Ovary (tissue), 7 donors: ENCODE measurements at regions not wholly inside any gene's neighbourhood (a gene's known extent, or its start where the extent isn't known, plus 50 kb on each side); places are given as distances from the start of the nearest gene placed in this dataset.
"Not testable (repeated sequence)": the region's sequence is repeated elsewhere in the genome, so short reads cannot be mapped to it uniquely, and the experiment has no call there.

ENCODE experiments used
- DNase-seq, 5 donors: peaks; one replicate each; pipeline ENCODE4 v3.0.0-alpha.2; 2019 to 2020
- H3K27ac ChIP-seq, 2 donors: fragments of 200-600 bp; one replicate each; pipeline versions ENCODE4 v1.5.1 to v1.8.0; 2019 to 2022
- H3K27me3 ChIP-seq: fragments of 200-600 bp; one replicate; pipeline ENCODE4 v1.8.0; 2022
- H3K36me3 ChIP-seq: fragments of 200-600 bp; sonication (generic); one replicate; pipeline ENCODE4 v1.5.1; 2019
- H3K4me1 ChIP-seq: one replicate; pipeline ENCODE4 v1.8.1; 2013; ENCODE audit warnings: mild to moderate bottlenecking, moderate library complexity; ENCODE audit not compliant: insufficient read depth
- H3K4me3 ChIP-seq: fragments of 200-600 bp; sonication (generic); one replicate; pipeline ENCODE4 v1.5.1; 2017
- H3K9me3 ChIP-seq, 2 donors: fragments of 200-600 bp in 1 of 2; sonication (generic) in 1 of 2; one replicate each; pipeline versions ENCODE4 v1.5.1 to v1.8.1; 2013 to 2019; ENCODE audit warnings: mild to moderate bottlenecking in 1 of 2, moderate library complexity in 1 of 2
- EP300 ChIP-seq: sonication (generic); formaldehyde crosslinking; IDR thresholded peaks from one replicate; pipeline ENCODE4 v1.6.1; 2017; ENCODE audit warnings: antibody characterized with exemption
- POLR2A ChIP-seq: fragments of 450-650 bp; IDR thresholded peaks from one replicate; pipeline ENCODE4 v1.6.1; 2017; ENCODE audit warnings: antibody characterized with exemption, mild to moderate bottlenecking, moderate library complexity
- WGBS, 3 donors: extraction: QIAGEN DNeasy Blood & Tissue Kit in 1 of 3; methylation state at CpG; one replicate each; pipeline versions ENCODE4 v1.1.5 to v1.1.7; 2013 to 2017; 5-methylcytosine and 5-hydroxymethylcytosine counted together
- intact Hi-C, 4 donors: fragments of 100-400 bp; cut with DNase I; formaldehyde crosslinking; loops; one replicate each; pipeline versions ENCODE4 v1.11.0 to v1.15.1; 2022 to 2023
- TF ChIP-seq, protein P1 (sequence below), 3 donors: fragments of 450-650 bp in 2 of 3; fragments of 200-600 bp in 1 of 3; IDR thresholded peaks; one replicate each; pipeline versions ENCODE4 v1.5.1 to v1.8.0; 2016 to 2022; ENCODE audit warnings: antibody characterized with exemption in 3 of 3, mild to moderate bottlenecking in 1 of 3
- donor health status: DM: no; HTN: no; CAD: no; lungs with moderate emphysema.
- donor health status: DM: no; HTN: no; CAD: no.
- donor health status: Bipolar disorder and iron deficiency.
- donor health status: DM: no; HTN: no; CAD: no.
- donor health status: DM: yes; HTN: yes; CAD: no.

DNA sequence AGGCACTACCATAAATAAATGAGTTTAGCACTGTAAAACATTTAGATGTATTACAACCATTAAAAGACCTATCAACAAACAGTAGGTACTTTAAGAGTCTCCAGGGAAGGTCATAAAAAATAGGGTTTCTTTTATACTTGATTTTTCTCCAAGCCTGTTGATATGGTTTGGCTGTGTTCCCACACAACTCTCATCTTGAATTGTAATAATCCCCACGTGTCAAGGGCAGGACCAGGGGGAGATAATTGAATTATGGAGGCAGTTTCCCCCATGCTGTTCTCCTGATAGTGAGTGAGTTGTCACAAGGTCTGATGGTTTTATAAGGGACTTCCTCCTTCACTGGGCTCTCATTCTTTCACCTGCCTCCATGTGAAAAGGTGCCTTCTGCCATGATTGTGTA lies 468.9 kb upstream of the UBE2E2 start:
- Histone ChIP-seq H3K27ac (no peak overlapping the region), H3K4me3 (no peak overlapping the region), H3K9me3 (no peaks in the 10 kb centered on the region), H3K4me1 (no peaks in the 10 kb centered on the region), H3K36me3 (no peaks in the 10 kb centered on the region), H3K27me3 (no peaks in the 10 kb centered on the region)
- 24 to 30% (median 27%) methylated on average over 1 of the region's 1 CpG for WGBS, 3 donors
- intact Hi-C loops: no loop called here
- no peak for DNase-seq
- TF ChIP-seq, protein P1, sequence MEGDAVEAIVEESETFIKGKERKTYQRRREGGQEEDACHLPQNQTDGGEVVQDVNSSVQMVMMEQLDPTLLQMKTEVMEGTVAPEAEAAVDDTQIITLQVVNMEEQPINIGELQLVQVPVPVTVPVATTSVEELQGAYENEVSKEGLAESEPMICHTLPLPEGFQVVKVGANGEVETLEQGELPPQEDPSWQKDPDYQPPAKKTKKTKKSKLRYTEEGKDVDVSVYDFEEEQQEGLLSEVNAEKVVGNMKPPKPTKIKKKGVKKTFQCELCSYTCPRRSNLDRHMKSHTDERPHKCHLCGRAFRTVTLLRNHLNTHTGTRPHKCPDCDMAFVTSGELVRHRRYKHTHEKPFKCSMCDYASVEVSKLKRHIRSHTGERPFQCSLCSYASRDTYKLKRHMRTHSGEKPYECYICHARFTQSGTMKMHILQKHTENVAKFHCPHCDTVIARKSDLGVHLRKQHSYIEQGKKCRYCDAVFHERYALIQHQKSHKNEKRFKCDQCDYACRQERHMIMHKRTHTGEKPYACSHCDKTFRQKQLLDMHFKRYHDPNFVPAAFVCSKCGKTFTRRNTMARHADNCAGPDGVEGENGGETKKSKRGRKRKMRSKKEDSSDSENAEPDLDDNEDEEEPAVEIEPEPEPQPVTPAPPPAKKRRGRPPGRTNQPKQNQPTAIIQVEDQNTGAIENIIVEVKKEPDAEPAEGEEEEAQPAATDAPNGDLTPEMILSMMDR (IDR thresholded peaks at IDR 0.05): no peak
- no peak for TF ChIP-seq EP300
- TF ChIP-seq POLR2A: no peak

DNA sequence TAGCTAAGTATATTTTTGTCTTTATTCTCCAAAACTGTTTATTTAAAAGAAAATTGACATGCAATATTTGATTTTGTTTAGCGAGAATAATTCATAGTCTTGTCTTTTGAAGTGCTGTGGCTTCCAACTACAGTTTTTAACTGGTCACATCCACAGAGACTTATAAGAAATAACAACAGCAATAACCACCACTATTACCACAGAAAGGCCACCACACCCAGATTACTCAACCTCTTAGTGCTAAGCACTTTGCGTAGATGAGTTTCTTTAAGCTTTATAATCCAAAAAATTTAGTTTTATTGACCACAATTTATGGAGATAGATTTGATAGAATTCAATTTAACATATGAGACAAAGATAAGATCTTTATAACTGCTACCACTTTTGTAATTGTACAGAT lies 468.4 kb upstream of the UBE2E2 start:
- WGBS, 3 donors: 89 to 95% (median 94%) methylated on average over 2 of the region's 2 CpGs
- H3K9me3 ChIP-seq: no peaks in the 10 kb centered on the region
- intact Hi-C loops: no loop called here
- DNase-seq: no peak
- TF ChIP-seq EP300: no peak
- TF ChIP-seq, protein P1 (IDR thresholded peaks at IDR 0.05): no peak
- TF ChIP-seq POLR2A: no peak
- no peaks in the 10 kb centered on the region for H3K4me1 ChIP-seq
- no peaks in the 10 kb centered on the region for H3K36me3 ChIP-seq
- H3K4me3 ChIP-seq: no peak overlapping the region
- H3K27ac ChIP-seq: no peak overlapping the region
- H3K27me3 ChIP-seq: no peaks in the 10 kb centered on the region

DNA sequence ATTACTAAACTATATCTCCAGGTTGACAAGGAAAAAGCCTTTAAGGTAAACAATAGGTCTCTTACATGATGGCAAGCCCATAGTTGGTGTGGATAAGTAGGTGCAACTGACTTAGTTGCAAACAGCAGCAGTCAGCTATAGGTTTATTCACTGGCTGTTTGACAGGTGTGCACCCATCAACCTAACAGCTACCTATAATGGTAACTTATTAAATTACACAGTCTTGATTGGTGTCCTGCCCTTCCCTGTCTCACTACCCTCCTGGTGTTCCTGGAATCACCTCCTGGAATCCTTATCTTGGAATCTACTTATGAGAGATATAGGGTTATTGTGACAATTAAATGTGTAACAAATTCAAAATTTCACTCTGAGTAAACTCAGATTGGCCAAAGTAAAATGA lies 467.8 kb upstream of the UBE2E2 start:
- no peaks in the 10 kb centered on the region for H3K9me3 ChIP-seq
- intact Hi-C loops: no loop called here
- no peaks in the 10 kb centered on the region for H3K4me1 ChIP-seq
- TF ChIP-seq, protein P1 (IDR thresholded peaks at IDR 0.05): no peak
- TF ChIP-seq POLR2A (no peak), EP300 (no peak)
- H3K36me3 ChIP-seq: no peaks in the 10 kb centered on the region
- H3K27ac ChIP-seq: no peak overlapping the region
- H3K4me3 ChIP-seq: no peak overlapping the region
- H3K27me3 ChIP-seq: no peaks in the 10 kb centered on the region
- no peak for DNase-seq

DNA sequence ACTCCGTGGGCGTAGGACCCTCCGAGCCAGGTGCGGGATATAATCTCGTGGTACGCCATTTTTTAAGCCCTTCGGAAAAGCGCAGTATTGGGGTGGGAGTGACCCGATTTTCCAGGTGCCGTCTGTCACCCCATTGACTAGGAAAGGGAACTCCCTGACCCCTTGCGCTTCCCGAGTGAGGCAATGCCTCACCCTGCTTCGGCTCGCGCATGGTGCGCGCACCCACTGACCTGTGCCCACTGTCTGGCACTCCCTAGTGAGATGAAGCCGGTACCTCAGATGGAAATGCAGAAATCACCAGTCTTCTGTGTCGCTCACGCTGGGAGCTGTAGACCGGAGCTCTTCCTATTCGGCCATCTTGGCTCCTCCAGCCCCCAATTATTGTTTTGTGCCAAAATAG lies 459.7 kb upstream of the UBE2E2 start:
- WGBS, 3 donors: 93 to 95% (median 94%) methylated on average over 22 of the region's 22 CpGs
- H3K36me3 ChIP-seq, H3K27me3 ChIP-seq, H3K9me3 ChIP-seq, H3K4me1 ChIP-seq, DNase-seq, intact Hi-C loops, H3K27ac ChIP-seq, H3K4me3 ChIP-seq: not testable (repeated sequence)

DNA sequence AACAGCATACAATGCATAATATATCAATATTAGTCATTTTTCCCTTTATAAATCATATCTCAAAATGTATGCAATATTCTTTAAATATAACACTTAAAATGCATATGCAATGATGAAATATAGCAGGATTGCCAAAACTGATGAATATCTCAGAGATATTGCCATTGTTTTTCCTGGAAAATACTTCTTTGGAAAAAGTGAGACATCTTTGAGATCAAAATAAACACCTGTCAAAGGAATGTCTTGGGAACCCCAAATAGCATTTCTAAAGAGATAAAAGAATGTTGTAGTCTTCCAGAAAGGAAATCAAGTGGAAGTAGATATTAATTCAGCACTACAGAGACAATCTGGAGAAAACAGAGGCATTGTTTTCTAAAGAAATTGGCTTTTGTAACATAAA lies 457.8 kb upstream of the UBE2E2 start:
- no peaks in the 10 kb centered on the region for H3K27me3 ChIP-seq
- no peak for DNase-seq
- intact Hi-C loops: no loop called here
- no peaks in the 10 kb centered on the region for H3K9me3 ChIP-seq
- TF ChIP-seq POLR2A (no peak), EP300 (no peak)
- TF ChIP-seq, protein P1 (IDR thresholded peaks at IDR 0.05): no peak
- H3K4me1 ChIP-seq: no peaks in the 10 kb centered on the region
- no peak overlapping the region for H3K27ac ChIP-seq
- H3K4me3 ChIP-seq: no peak overlapping the region
- H3K36me3 ChIP-seq: no peaks in the 10 kb centered on the region
